Karpas-422 (cell line): ENCODE measurements at regions not wholly inside any gene's neighbourhood (a gene's known extent, or its start where the extent isn't known, plus 50 kb on each side); places are given as distances from the start of the nearest gene placed in this dataset.

Source experiments
- DNase-seq: peaks from one replicate; pipeline ENCODE4 v3.0.0-alpha.2; 2015
- H2AFZ ChIP-seq: fragments of 200-600 bp; sonication (generic); 2 replicates; pipeline ENCODE4 v1.6.1; 2014; ENCODE audit warnings: antibody characterized with exemption, low read length, mixed read lengths
- H3K27ac ChIP-seq: fragments of 200-600 bp; sonication (generic); 2 replicates; pipeline ENCODE4 v1.5.1; 2014; ENCODE audit warnings: mild to moderate bottlenecking, low read length, moderate library complexity
- H3K27me3 ChIP-seq: fragments of 200-600 bp; sonication (generic); 2 replicates; pipeline ENCODE4 v1.6.1; 2014; ENCODE audit warnings: low read length, mixed read lengths
- H3K36me3 ChIP-seq: fragments of 200-600 bp; sonication (generic); 2 replicates; pipeline ENCODE4 v1.6.1; 2014; ENCODE audit warnings: low read length, mixed read lengths; ENCODE audit not compliant: insufficient read depth
- H3K4me1 ChIP-seq: fragments of 200-600 bp; sonication (generic); 2 replicates; pipeline ENCODE4 v1.6.1; 2014; ENCODE audit warnings: mild to moderate bottlenecking, low read length, mixed read lengths
- H3K4me2 ChIP-seq: fragments of 200-600 bp; sonication (generic); 2 replicates; pipeline ENCODE4 v1.6.1; 2014; ENCODE audit warnings: low read length, low read depth, mild to moderate bottlenecking; ENCODE audit not compliant: poor library complexity, severe bottlenecking
- H3K4me3 ChIP-seq: fragments of 200-600 bp; sonication (generic); 2 replicates; pipeline ENCODE4 v1.5.1; 2014; ENCODE audit warnings: mild to moderate bottlenecking, antibody characterized with exemption, low read length, mixed read lengths
- H3K79me2 ChIP-seq: fragments of 200-600 bp; sonication (generic); 2 replicates; pipeline ENCODE4 v1.6.1; 2014; ENCODE audit warnings: mild to moderate bottlenecking, low read length, mixed read lengths
- H3K9ac ChIP-seq: fragments of 200-600 bp; sonication (generic); 2 replicates; pipeline ENCODE4 v1.6.0; 2014; ENCODE audit warnings: low read length
- H3K9me2 ChIP-seq: fragments of 200-600 bp; sonication (generic), shearing (Covaris generic); replicated peaks from 2 replicates; pipeline ENCODE4 v1.6.0; 2014; ENCODE audit warnings: mild to moderate bottlenecking, low read length, moderate library complexity; ENCODE audit not compliant: insufficient read depth
- H3K9me3 ChIP-seq: fragments of 300-700, 200-600 bp; sonication (generic); 2 replicates; pipeline ENCODE4 v1.6.1; 2014; ENCODE audit warnings: low read length, mixed read lengths
- H4K20me1 ChIP-seq: fragments of 200-600 bp; sonication (generic); 2 replicates; pipeline ENCODE4 v1.6.1; 2014; ENCODE audit warnings: mild to moderate bottlenecking, antibody characterized with exemption, low read length, low read depth; ENCODE audit not compliant: insufficient read depth

- Histone ChIP-seq H3K27ac (no peak overlapping the region), H3K9ac (no peak overlapping the region), H3K36me3 (no peaks in the 10 kb centered on the region), H3K9me3 (no peaks in the 10 kb centered on the region), H2AFZ (no peak overlapping the region), H3K4me2 (no peak overlapping the region), H4K20me1 (no peaks in the 10 kb centered on the region), H3K4me3 (no peak overlapping the region), H3K4me1 (no peaks in the 10 kb centered on the region), H3K27me3 (no peaks in the 10 kb centered on the region), H3K79me2 (no peaks in the 10 kb centered on the region), H3K9me2 (no peaks in the 10 kb centered on the region)
- DNase-seq: no peak
Observed at GRCh38 chr2:37826611-37827010, 98.5 kb upstream of the RMDN2 start.

- H3K4me1 ChIP-seq: no peaks in the 10 kb centered on the region
- H3K36me3 ChIP-seq: no peaks in the 10 kb centered on the region
- H3K9me2 ChIP-seq: no peaks in the 10 kb centered on the region
- H2AFZ ChIP-seq: no peak overlapping the region
- no peak overlapping the region for H3K9ac ChIP-seq
- no peaks in the 10 kb centered on the region for H3K79me2 ChIP-seq
- H3K9me3 ChIP-seq: no peaks in the 10 kb centered on the region
- no peaks in the 10 kb centered on the region for H4K20me1 ChIP-seq
- H3K27ac ChIP-seq: no peak overlapping the region
- no peak overlapping the region for H3K4me3 ChIP-seq
- no peaks in the 10 kb centered on the region for H3K27me3 ChIP-seq
- no peak overlapping the region for H3K4me2 ChIP-seq
- DNase-seq: no peak
Observed at GRCh38 chr2:37827455-37827854, 97.6 kb upstream of the RMDN2 start.

GRCh38 chr2:37827911-37828511 lies 97.1 kb upstream of the RMDN2 start:
- DNase-seq: no peak
- Histone ChIP-seq H3K36me3 (no peaks in the 10 kb centered on the region), H3K9me3 (no peaks in the 10 kb centered on the region), H3K4me2 (no peak overlapping the region), H3K9me2 (no peaks in the 10 kb centered on the region), H4K20me1 (no peaks in the 10 kb centered on the region), H3K27ac (no peak overlapping the region), H3K4me3 (no peak overlapping the region), H2AFZ (no peak overlapping the region), H3K79me2 (no peaks in the 10 kb centered on the region), H3K4me1 (no peaks in the 10 kb centered on the region), H3K27me3 (no peaks in the 10 kb centered on the region), H3K9ac (no peak overlapping the region)

GRCh38 chr2:37829202-37829601 lies 95.9 kb upstream of the RMDN2 start:
- Histone ChIP-seq H3K9me2 (no peaks in the 10 kb centered on the region), H3K9ac (no peak overlapping the region), H3K36me3 (no peaks in the 10 kb centered on the region), H3K9me3 (no peaks in the 10 kb centered on the region), H3K79me2 (no peaks in the 10 kb centered on the region), H2AFZ (no peak overlapping the region), H3K4me1 (no peaks in the 10 kb centered on the region), H3K4me2 (no peak overlapping the region), H4K20me1 (no peaks in the 10 kb centered on the region), H3K4me3 (no peak overlapping the region), H3K27me3 (no peaks in the 10 kb centered on the region), H3K27ac (no peak overlapping the region)
- DNase-seq: no peak

GRCh38 chr2:37829616-37830395 lies 95.3 kb upstream of the RMDN2 start:
- Histone ChIP-seq H3K4me2 (no peak overlapping the region), H3K9me2 (no peaks in the 10 kb centered on the region), H3K9ac (no peak overlapping the region), H3K4me1 (no peaks in the 10 kb centered on the region), H2AFZ (no peak overlapping the region), H3K9me3 (no peaks in the 10 kb centered on the region), H4K20me1 (no peaks in the 10 kb centered on the region), H3K36me3 (no peaks in the 10 kb centered on the region), H3K27ac (no peak overlapping the region), H3K27me3 (no peaks in the 10 kb centered on the region), H3K79me2 (no peaks in the 10 kb centered on the region), H3K4me3 (no peak overlapping the region)
- DNase-seq: no peak

- Histone ChIP-seq H3K4me2 (no peak overlapping the region), H3K27ac (no peak overlapping the region), H3K9ac (no peak overlapping the region), H3K79me2 (no peaks in the 10 kb centered on the region), H4K20me1 (no peaks in the 10 kb centered on the region), H3K4me1 (no peaks in the 10 kb centered on the region), H3K4me3 (no peak overlapping the region), H3K9me3 (no peaks in the 10 kb centered on the region), H3K9me2 (no peaks in the 10 kb centered on the region), H3K27me3 (no peaks in the 10 kb centered on the region), H2AFZ (no peak overlapping the region), H3K36me3 (no peaks in the 10 kb centered on the region)
- DNase-seq: no peak
Observed at GRCh38 chr2:37830636-37831035, 94.5 kb upstream of the RMDN2 start.

GRCh38 chr2:37831081-37831780 lies 93.9 kb upstream of the RMDN2 start:
- Histone ChIP-seq H3K4me1 (no peaks in the 10 kb centered on the region), H3K79me2 (no peaks in the 10 kb centered on the region), H3K9me3 (no peaks in the 10 kb centered on the region), H4K20me1 (no peaks in the 10 kb centered on the region), H2AFZ (no peak overlapping the region), H3K9ac (no peak overlapping the region), H3K27me3 (no peaks in the 10 kb centered on the region), H3K4me2 (no peak overlapping the region), H3K27ac (no peak overlapping the region), H3K4me3 (no peak overlapping the region), H3K36me3 (no peaks in the 10 kb centered on the region), H3K9me2 (no peaks in the 10 kb centered on the region)
- no peak for DNase-seq

- DNase-seq: peak; percentile 86
- no peak overlapping the region for H3K4me2 ChIP-seq
- H3K9ac ChIP-seq: no peak overlapping the region
- H3K4me1 ChIP-seq: no peaks in the 10 kb centered on the region
- H3K36me3 ChIP-seq: no peaks in the 10 kb centered on the region
- H3K4me3 ChIP-seq: no peak overlapping the region
- no peak overlapping the region for H3K27ac ChIP-seq
- no peaks in the 10 kb centered on the region for H3K9me2 ChIP-seq
- H3K27me3 ChIP-seq: no peaks in the 10 kb centered on the region
- H2AFZ ChIP-seq: no peak overlapping the region
- H4K20me1 ChIP-seq: no peaks in the 10 kb centered on the region
- no peaks in the 10 kb centered on the region for H3K79me2 ChIP-seq
- H3K9me3 ChIP-seq: no peaks in the 10 kb centered on the region
Observed at GRCh38 chr2:37832590-37833197, 92.4 kb upstream of the RMDN2 start.
